ENCODE measurements at regions not wholly inside any gene's neighbourhood (a gene's known extent, or its start where the extent isn't known, plus 50 kb on each side); places are given as distances from the start of the nearest gene placed in this dataset.
"Not testable (repeated sequence)": the region's sequence is repeated elsewhere in the genome, so short reads cannot be mapped to it uniquely, and the experiment has no call there.

DNA sequence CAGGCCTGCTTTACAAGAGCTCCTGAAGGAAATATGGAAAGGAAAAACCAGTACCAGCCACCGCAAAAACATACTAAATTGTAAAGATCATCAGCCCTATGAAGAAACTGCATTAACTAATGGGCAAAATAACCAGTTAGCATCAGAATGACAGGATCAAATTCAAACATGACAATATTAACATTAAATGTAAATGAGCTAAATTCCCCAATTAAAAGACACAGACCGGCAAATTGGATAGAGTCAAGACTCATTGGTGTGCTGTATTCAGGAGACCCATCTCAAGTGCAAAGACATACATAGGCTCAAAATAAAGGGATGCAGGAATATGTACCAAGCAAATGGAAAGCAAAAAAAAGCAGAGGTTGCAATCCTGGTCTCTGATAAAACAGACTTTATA lies 408.7 kb upstream of the RAB6C start:
- DNase-seq (ENCODE audit: low spot score); H3K27ac Mint-ChIP-seq; H3K4me1 Mint-ChIP-seq (ENCODE audit: low read depth); H3K27me3 Mint-ChIP-seq (ENCODE audit: insufficient read depth); H3K4me3 Mint-ChIP-seq; intact Hi-C loops (cut with micrococcal nuclease); H3K36me3 Mint-ChIP-seq (ENCODE audit: low read depth): not testable (repeated sequence)
- H3K9me3 Mint-ChIP-seq, result peaks cover 23% of the 10 kb centered on the region

DNA sequence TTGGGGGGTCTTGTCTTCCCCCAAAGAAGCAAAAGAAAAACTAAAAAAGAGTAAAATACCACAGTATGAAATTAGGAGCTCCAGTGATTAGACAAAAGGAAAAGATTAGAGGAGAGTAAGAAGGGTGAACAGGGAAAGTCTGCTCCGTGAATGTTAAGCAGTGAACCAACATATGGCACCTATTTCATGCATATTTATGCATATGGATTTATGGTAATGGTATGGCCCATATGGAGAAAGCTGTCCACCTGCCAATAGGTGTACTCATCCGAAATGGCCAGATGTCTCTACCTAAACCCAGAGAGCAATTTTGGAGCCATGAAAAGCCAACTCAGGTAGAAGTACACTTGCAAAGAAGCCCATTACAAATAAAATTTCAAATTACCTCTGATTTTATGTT lies 404.0 kb upstream of the RAB6C start:
- Mint-ChIP-seq H3K27ac (no peak overlapping the region), H3K4me1 (ENCODE audit: low read depth) (no peaks in the 10 kb centered on the region), H3K9me3 (peaks cover 13% of the 10 kb centered on the region), H3K27me3 (ENCODE audit: insufficient read depth) (no peaks in the 10 kb centered on the region), H3K36me3 (ENCODE audit: low read depth) (no peaks in the 10 kb centered on the region), H3K4me3 (no peak overlapping the region)
- DNase-seq (ENCODE audit: low spot score), result no peak
- intact Hi-C loops (cut with micrococcal nuclease), result no loop called here

DNA sequence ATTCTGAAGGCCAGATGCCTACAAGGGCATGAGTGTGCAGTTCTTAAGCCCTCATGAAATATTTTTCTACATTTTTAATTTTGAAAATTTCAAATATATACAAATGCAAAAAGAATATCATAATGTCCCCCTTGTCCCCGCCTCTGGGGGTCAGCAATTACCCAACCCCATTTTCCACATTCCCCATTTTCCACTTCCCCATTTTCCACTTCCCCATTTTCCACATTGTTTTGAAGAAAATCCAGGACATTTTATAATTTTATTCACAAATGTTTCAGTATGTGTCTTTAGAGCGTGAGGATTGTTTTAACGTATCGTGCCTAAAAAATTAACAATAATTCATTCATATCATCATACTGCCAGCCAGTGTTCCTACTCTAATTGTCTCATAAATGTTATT lies 403.6 kb upstream of the RAB6C start:
- intact Hi-C loops (cut with micrococcal nuclease), result no loop called here
- no peaks in the 10 kb centered on the region for H3K36me3 Mint-ChIP-seq (ENCODE audit: low read depth)
- no peak overlapping the region for H3K4me3 Mint-ChIP-seq
- H3K9me3 Mint-ChIP-seq, result peaks cover 9% of the 10 kb centered on the region
- H3K27ac Mint-ChIP-seq, result no peak overlapping the region
- no peak for DNase-seq (ENCODE audit: low spot score)
- no peaks in the 10 kb centered on the region for H3K27me3 Mint-ChIP-seq (ENCODE audit: insufficient read depth)
- H3K4me1 Mint-ChIP-seq (ENCODE audit: low read depth), result no peaks in the 10 kb centered on the region

DNA sequence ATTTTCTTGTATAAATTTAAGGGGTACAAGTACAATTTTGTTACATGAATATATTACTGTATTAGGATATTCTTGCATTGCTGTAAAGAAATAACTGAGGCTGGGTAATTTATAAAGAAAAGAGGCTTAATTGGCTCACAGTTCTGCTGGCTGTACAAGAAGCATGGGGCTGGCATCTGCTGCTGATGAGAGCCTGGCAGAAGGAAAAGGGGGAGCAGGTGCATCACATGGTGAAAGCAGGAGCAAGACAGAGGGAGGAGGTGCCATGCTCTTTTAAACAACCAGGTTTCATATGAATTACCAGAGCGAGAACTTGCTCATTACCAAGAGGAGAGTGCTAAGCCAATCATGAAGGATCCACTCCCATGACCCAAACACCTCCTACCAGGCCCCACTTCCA lies 399.5 kb upstream of the RAB6C start:
- H3K36me3 Mint-ChIP-seq (ENCODE audit: low read depth), result no peaks in the 10 kb centered on the region
- H3K9me3 Mint-ChIP-seq, result peaks cover 5% of the 10 kb centered on the region
- no peak for DNase-seq (ENCODE audit: low spot score)
- no peaks in the 10 kb centered on the region for H3K27me3 Mint-ChIP-seq (ENCODE audit: insufficient read depth)
- intact Hi-C loops (cut with micrococcal nuclease), result loop anchor here (1.0 kb wide), 1 partner anchor 22 kb away; no protein-coding TSS in a partner anchor
- H3K27ac Mint-ChIP-seq, result no peak overlapping the region
- no peak overlapping the region for H3K4me3 Mint-ChIP-seq
- no peaks in the 10 kb centered on the region for H3K4me1 Mint-ChIP-seq (ENCODE audit: low read depth)

DNA sequence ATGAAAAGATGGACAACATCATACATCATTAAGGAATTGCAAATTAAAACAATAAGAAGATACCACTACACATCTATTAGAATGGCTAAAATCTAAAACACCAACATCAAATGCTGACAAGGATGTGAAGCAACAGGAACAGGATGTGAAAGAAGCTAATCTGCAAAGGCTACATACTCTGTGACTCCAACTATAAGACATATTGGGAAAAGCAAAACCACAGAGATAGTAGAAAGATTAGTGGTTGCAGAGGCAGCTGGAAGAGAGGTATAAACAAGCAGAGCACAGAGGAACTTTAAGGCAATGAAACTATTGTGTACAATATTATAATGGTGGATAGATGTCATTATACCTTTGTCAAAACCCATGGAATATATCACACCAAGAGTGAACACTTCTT lies 393.7 kb upstream of the RAB6C start:
- no peak for DNase-seq (ENCODE audit: low spot score)
- Mint-ChIP-seq H3K27ac (no peak overlapping the region), H3K27me3 (ENCODE audit: insufficient read depth) (no peaks in the 10 kb centered on the region), H3K4me3 (no peak overlapping the region), H3K4me1 (ENCODE audit: low read depth) (no peaks in the 10 kb centered on the region), H3K36me3 (ENCODE audit: low read depth) (no peaks in the 10 kb centered on the region), H3K9me3 (peaks cover 5% of the 10 kb centered on the region)
- intact Hi-C loops (cut with micrococcal nuclease), result no loop called here

DNA sequence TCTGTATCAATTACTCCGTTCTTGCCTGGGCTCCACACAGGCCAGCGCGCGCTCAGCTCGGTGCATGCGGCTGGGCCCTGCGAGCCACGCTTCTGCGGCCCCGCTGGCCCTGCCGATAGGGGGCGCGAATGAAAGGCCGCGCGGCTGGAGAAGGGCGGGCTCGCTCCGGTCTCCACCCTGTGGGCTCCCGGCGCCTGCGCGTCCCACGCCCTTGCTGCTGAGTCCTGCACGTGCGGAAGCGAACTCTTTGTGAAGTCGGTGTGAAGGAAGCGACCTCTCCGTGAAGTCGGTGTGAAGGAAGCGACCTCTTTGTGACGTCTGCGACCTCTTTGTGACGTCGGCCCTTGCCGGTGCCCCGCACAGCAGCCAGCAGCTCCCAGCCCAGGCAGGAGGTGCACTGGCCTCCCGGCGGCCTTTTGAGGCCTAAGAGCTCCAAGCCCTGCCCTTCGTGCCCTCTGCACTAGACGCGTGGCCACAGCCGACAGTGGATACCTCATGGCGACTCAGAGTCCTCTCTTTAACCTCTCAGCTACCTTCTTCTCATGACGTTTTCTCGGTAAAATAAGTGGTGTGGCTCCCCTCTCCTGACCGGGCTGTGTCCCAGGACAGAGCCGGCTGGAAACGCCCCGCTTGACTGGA lies 391.9 kb upstream of the RAB6C start:
- intact Hi-C loops (cut with micrococcal nuclease), result no loop called here
- no peaks in the 10 kb centered on the region for H3K36me3 Mint-ChIP-seq (ENCODE audit: low read depth)
- no peaks in the 10 kb centered on the region for H3K4me1 Mint-ChIP-seq (ENCODE audit: low read depth)
- DNase-seq (ENCODE audit: low spot score), result no peak
- no peak overlapping the region for H3K27ac Mint-ChIP-seq
- no peaks in the 10 kb centered on the region for H3K27me3 Mint-ChIP-seq (ENCODE audit: insufficient read depth)
- no peaks in the 10 kb centered on the region for H3K9me3 Mint-ChIP-seq
- no peak overlapping the region for H3K4me3 Mint-ChIP-seq

DNA sequence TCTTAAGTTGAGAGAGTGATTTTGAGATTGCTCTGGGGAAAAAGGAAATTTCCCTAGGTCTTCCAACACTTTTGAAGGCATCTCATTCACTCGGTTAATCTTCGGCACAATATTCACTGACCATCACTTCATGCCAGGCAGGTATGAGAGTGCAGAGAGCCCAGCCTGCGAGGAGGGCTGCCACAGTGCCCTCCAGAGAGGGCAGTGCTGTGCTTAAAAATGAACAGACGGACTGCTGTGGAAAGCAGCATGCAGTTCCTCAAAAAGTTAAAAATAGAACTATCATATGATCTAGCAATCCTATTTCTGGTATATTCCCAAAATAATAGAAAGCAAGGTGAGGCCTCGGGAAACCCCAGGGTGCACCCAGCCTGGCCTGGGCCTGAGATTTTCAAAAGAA lies 374.9 kb upstream of the RAB6C start:
- Mint-ChIP-seq H3K27ac (no peak overlapping the region), H3K4me1 (ENCODE audit: low read depth) (no peaks in the 10 kb centered on the region), H3K27me3 (ENCODE audit: insufficient read depth) (no peaks in the 10 kb centered on the region), H3K4me3 (no peak overlapping the region), H3K36me3 (ENCODE audit: low read depth) (no peaks in the 10 kb centered on the region), H3K9me3 (no peaks in the 10 kb centered on the region)
- intact Hi-C loops (cut with micrococcal nuclease), result no loop called here
- no peak for DNase-seq (ENCODE audit: low spot score)

DNA sequence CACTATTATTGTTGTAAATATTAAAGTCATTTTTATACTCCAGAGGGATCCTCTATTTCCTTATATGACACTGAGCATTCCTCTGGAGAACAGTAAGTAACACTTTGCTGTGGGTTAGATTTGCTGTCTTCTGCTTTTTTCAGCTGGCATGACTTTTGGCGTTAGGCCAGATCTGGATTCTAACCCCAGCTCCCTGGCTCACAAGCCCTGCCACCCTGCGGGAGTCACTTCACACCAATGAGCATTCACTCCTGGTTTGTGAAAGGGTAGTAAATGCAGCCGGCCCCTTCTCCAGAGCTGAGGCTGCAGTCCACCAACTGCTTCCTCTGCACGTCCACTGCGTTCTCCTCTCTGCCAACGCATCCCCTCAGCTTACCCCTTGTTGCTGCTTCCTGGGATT lies 373.8 kb upstream of the RAB6C start:
- no peaks in the 10 kb centered on the region for H3K4me1 Mint-ChIP-seq (ENCODE audit: low read depth)
- H3K9me3 Mint-ChIP-seq, result no peaks in the 10 kb centered on the region
- intact Hi-C loops (cut with micrococcal nuclease), result no loop called here
- H3K27ac Mint-ChIP-seq, result no peak overlapping the region
- H3K36me3 Mint-ChIP-seq (ENCODE audit: low read depth), result no peaks in the 10 kb centered on the region
- H3K4me3 Mint-ChIP-seq, result no peak overlapping the region
- no peaks in the 10 kb centered on the region for H3K27me3 Mint-ChIP-seq (ENCODE audit: insufficient read depth)
- no peak for DNase-seq (ENCODE audit: low spot score)

DNA sequence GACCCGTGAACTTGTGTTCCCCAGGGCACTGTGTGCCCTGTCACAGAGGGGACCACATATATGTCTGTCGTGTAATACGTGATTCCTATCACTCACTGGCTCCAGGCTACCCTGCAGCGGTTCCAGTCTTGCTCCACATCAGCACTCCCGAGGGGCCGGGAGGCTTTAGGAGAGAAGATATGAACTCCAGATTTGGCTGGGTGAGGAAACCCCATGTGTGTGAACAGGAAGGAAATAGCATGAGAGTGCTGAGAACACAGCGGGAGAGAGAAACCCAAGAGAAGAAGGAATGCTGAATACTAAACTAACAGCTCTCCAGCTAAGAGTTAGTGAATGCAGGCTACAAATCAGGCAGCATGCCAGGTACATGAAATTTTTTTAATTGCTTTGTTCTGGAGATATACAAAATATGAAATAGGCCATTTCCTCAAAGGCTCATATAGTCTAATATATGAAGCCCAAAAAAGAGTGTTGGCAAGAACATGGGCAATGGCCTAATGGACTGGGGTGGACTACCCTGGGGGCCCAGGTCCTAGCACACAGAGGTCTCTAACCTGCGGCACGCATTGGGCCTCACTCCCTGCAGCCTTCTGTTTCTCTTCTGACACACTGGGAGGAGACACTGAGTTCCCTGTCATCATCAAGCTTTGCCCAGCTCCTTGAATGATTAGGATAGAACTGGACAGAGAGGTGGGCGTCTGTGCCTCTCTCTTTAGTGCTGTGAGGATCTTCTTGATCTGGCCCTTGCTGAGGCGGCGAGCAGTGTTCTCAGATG lies 372.8 kb upstream of the RAB6C start:
- no peak overlapping the region for H3K27ac Mint-ChIP-seq
- intact Hi-C loops (cut with micrococcal nuclease), result no loop called here
- no peak overlapping the region for H3K4me3 Mint-ChIP-seq
- no peaks in the 10 kb centered on the region for H3K4me1 Mint-ChIP-seq (ENCODE audit: low read depth)
- no peaks in the 10 kb centered on the region for H3K36me3 Mint-ChIP-seq (ENCODE audit: low read depth)
- H3K27me3 Mint-ChIP-seq (ENCODE audit: insufficient read depth), result no peaks in the 10 kb centered on the region
- DNase-seq (ENCODE audit: low spot score), result no peak
- no peaks in the 10 kb centered on the region for H3K9me3 Mint-ChIP-seq

DNA sequence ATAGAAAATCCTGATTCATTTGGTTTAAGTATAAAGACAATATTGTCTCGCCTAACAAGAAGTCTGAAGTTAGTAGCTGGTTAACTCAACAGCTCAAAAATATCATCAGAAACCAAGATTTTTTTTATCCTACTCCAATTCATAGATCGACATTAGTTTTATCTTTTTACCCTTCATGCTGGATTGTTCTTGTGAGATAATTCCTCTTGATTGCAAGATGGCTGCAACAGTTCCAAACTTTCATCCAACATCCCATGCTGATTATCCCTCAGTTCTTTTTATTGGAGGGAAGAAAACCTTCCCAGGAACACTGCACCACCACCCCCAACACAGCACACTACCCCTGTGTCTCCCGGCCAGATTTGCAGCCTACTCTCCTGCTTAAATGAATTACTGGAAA lies 370.2 kb upstream of the RAB6C start:
- DNase-seq (ENCODE audit: low spot score), result no peak
- H3K9me3 Mint-ChIP-seq, result no peaks in the 10 kb centered on the region
- intact Hi-C loops (cut with micrococcal nuclease), result no loop called here
- H3K27me3 Mint-ChIP-seq (ENCODE audit: insufficient read depth), result no peaks in the 10 kb centered on the region
- no peaks in the 10 kb centered on the region for H3K4me1 Mint-ChIP-seq (ENCODE audit: low read depth)
- H3K36me3 Mint-ChIP-seq (ENCODE audit: low read depth), result no peaks in the 10 kb centered on the region
- no peak overlapping the region for H3K27ac Mint-ChIP-seq
- H3K4me3 Mint-ChIP-seq, result no peak overlapping the region

DNA sequence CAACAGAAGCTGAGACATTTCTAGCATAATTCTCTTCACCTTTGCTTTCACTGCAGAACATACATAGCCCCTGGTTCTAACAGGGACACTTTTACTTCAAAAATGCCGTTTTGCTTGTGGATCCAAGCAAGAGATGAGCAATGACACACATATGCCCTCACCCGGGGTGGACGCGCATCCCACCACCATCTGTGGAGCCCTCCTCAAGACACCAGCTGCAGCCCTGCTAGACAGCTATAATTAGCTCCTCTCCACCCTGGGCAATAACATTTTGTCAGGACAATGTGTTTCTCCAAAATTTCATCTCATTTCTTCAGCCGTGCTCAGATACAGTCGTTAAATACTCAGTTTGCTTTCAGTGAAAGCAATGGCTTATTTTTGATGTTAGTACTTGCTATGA lies 368.7 kb upstream of the RAB6C start:
- no peak overlapping the region for H3K27ac Mint-ChIP-seq
- H3K4me3 Mint-ChIP-seq, result no peak overlapping the region
- DNase-seq (ENCODE audit: low spot score), result no peak
- intact Hi-C loops (cut with micrococcal nuclease), result no loop called here
- H3K36me3 Mint-ChIP-seq (ENCODE audit: low read depth), result no peaks in the 10 kb centered on the region
- no peaks in the 10 kb centered on the region for H3K4me1 Mint-ChIP-seq (ENCODE audit: low read depth)
- H3K9me3 Mint-ChIP-seq, result no peaks in the 10 kb centered on the region
- no peaks in the 10 kb centered on the region for H3K27me3 Mint-ChIP-seq (ENCODE audit: insufficient read depth)

DNA sequence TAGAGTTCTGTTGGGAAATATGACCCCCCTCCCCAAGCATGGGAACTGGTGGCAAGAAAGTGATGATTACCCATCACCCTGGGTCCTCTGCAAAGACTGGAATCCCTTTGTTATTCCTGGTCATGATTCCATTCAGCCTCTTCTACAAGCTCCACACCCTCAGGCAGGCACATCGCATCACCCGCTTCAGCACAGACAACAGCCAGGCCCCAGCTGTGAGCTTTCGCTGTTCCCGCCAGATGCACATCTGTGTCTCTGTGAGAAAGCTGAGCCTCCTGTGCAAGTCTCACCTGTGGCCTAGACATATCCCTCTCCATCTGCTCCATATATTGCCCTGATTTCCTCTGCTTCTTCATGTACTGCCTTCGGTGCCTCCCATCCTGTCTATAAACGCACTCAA lies 368.0 kb upstream of the RAB6C start:
- no peak for DNase-seq (ENCODE audit: low spot score)
- Mint-ChIP-seq H3K4me3 (no peak overlapping the region), H3K4me1 (ENCODE audit: low read depth) (no peaks in the 10 kb centered on the region), H3K9me3 (no peaks in the 10 kb centered on the region), H3K27me3 (ENCODE audit: insufficient read depth) (no peaks in the 10 kb centered on the region), H3K27ac (no peak overlapping the region), H3K36me3 (ENCODE audit: low read depth) (no peaks in the 10 kb centered on the region)
- intact Hi-C loops (cut with micrococcal nuclease), result no loop called here

DNA sequence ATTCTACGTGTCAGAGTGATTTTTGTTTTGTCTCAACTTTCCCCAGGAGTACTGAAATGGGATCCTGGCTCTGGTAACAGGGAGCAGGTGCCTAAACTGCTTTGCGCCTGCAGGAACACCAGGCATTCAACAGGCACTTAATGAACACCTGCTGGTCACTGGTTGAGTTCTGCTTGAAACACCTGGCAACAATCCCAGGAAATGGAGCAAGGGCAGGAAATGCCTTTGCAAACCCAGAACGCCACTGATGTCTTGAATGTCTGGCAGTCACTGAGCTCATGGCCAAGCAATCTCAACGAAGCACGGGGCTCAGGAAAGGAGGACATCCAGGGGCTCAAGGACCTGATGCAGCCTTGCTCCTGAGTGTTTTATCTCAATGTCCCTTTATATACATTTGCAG lies 360.0 kb upstream of the RAB6C start:
- no peak overlapping the region for H3K4me3 Mint-ChIP-seq
- no peaks in the 10 kb centered on the region for H3K4me1 Mint-ChIP-seq (ENCODE audit: low read depth)
- H3K27ac Mint-ChIP-seq, result no peak overlapping the region
- DNase-seq (ENCODE audit: low spot score), result no peak
- H3K27me3 Mint-ChIP-seq (ENCODE audit: insufficient read depth), result peaks cover 2% of the 10 kb centered on the region
- no peaks in the 10 kb centered on the region for H3K36me3 Mint-ChIP-seq (ENCODE audit: low read depth)
- H3K9me3 Mint-ChIP-seq, result no peaks in the 10 kb centered on the region
- intact Hi-C loops (cut with micrococcal nuclease), result no loop called here

DNA sequence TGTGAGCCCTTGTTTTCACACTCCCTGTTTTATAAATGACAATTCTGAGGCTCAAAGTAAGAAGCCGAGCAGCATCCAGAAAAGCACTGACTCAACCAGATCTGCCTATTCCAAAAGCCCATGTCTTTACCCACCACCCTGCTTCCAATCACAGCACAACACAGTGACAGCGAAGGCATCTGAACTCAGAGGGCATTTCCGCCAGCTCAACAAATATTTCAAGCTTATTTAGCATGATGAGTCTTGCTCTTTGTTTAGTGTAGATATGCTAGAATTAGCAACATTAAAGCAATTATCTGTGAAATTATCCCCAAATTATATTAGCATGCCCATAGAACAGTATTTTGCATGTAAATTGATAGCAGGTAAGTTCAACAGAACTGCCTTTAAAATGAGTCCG lies 359.1 kb upstream of the RAB6C start:
- Mint-ChIP-seq H3K4me3 (no peak overlapping the region), H3K9me3 (no peaks in the 10 kb centered on the region), H3K27me3 (ENCODE audit: insufficient read depth) (peaks cover 2% of the 10 kb centered on the region), H3K36me3 (ENCODE audit: low read depth) (no peaks in the 10 kb centered on the region), H3K27ac (no peak overlapping the region), H3K4me1 (ENCODE audit: low read depth) (no peaks in the 10 kb centered on the region)
- intact Hi-C loops (cut with micrococcal nuclease), result no loop called here
- DNase-seq (ENCODE audit: low spot score), result no peak

Measured in activated T-helper 1 cell treated with anti-CD3 and anti-CD28 coated beads, Interleukin-12 subunit alpha, Interleukin-12 subunit beta, Interleukin-2, Interleukin-4 antibody, amounts not matched to agents 30 ng/mL and 10 ng/mL and 1 ng/mL, durations not matched to agents 14 hours and 24 hours and 36 hours (primary cell).